Fibroblast of lung (primary cell): ENCODE measurements at regions not wholly inside any gene's neighbourhood (a gene's known extent, or its start where the extent isn't known, plus 50 kb on each side); places are given as distances from the start of the nearest gene placed in this dataset.

ENCODE experiments used
- CTCF ChIP-seq, 2 donors: IDR thresholded peaks in 1 of 2; conservative IDR thresholded peaks in 1 of 2; 1 replicate in 1 of 2; 2 replicates in 1 of 2; pipeline ENCODE4 v1.5.1; 2011 to 2012; ENCODE audit warnings: low read length in 2 of 2, control low read depth in 1 of 2, inconsistent platforms in 1 of 2, low read depth in 1 of 2, mild to moderate bottlenecking in 1 of 2
- EZH2 ChIP-seq: IDR thresholded peaks from 2 replicates; pipeline ENCODE4 v1.5.1; 2012; ENCODE audit warnings: low read length, control low read depth, mild to moderate bottlenecking; ENCODE audit errors: missing control alignments

- TF ChIP-seq CTCF (conservative IDR thresholded peaks at IDR 0.05 in 1 of 2, IDR thresholded peaks at IDR 0.05 in 1 of 2; ENCODE audit: low read depth in 1 of 2, low read length in 2 of 2): no peak
- TF ChIP-seq EZH2: no peak
Measured at GRCh38 chr1:163583661-163584181, 262.0 kb downstream of the NUF2 start.
